ENCODE measurements at regions not wholly inside any gene's neighbourhood (a gene's known extent, or its start where the extent isn't known, plus 50 kb on each side); places are given as distances from the start of the nearest gene placed in this dataset.

- TF ChIP-seq CTCF (conservative IDR thresholded peaks at IDR 0.05 in 1 of 2, IDR thresholded peaks at IDR 0.05 in 1 of 2; ENCODE audit: extremely low read depth in 1 of 2, insufficient read depth in 1 of 2, low read depth in 1 of 2, low read length in 2 of 2) (no peak), EZH2 (IDR thresholded peaks at IDR 0.05; ENCODE audit: borderline replicate concordance, low read length) (no peak)
These were observed 116.6 kb downstream of the TRIM42 start for GRCh38 chr3:140794507-140794906.
